B cell (primary cell): ENCODE measurements at regions not wholly inside any gene's neighbourhood (a gene's known extent, or its start where the extent isn't known, plus 50 kb on each side); places are given as distances from the start of the nearest gene placed in this dataset.

Experiments
- ATAC-seq: fragments of 200-7000 bp; cut with Tn5 transposase; one replicate; pipeline ENCODE4 v1.10.0; 2021; ENCODE audit warnings: low read depth, mild to moderate bottlenecking, moderate number of reproducible peaks, moderate library complexity
- CTCF ChIA-PET: fragments of 350-600 bp; sonication (Branson Sonifier 250); formaldehyde crosslinking; loops from one replicate; lab custom pipeline; 2021; ENCODE audit warnings: antibody characterized with exemption, inconsistent platforms; lab: Charles Lee
- POLR2A ChIA-PET: fragments of 350-600 bp; sonication (Branson Sonifier 250); formaldehyde crosslinking; loops from one replicate; lab custom pipeline; 2021; ENCODE audit warnings: antibody characterized with exemption; lab: Charles Lee
- DNase-seq: peaks from one replicate; pipeline ENCODE4 v3.0.0; 2013
- H2AFZ ChIP-seq: 2 replicates; pipeline ENCODE4 v1.6.1; 2012; ENCODE audit warnings: mild to moderate bottlenecking, low read depth, low read length; ENCODE audit not compliant: insufficient read depth, poor library complexity, severe bottlenecking
- H3K27ac ChIP-seq, 2 donors: 1 replicate in 1 of 2; 2 replicates in 1 of 2; pipeline ENCODE4 v1.5.1; 2012 to 2013; ENCODE audit warnings: low read length in 2 of 2, mild to moderate bottlenecking in 2 of 2, moderate library complexity in 1 of 2
- H3K27me3 ChIP-seq, 4 experiments: fragments of 200-600 bp in 1 of 4; sonication (generic) in 1 of 4; replicated peaks in 1 of 4; 1 replicate in 2 of 4; 2 replicates in 2 of 4; pipeline versions ENCODE4 v1.6.1 to v1.7.0; 2013 to 2016; ENCODE audit warnings: low read length in 3 of 4, mild to moderate bottlenecking in 2 of 4, mixed read lengths in 1 of 4, moderate library complexity in 1 of 4; ENCODE audit not compliant: insufficient read depth in 4 of 4, control insufficient read depth in 3 of 4; ENCODE audit errors: control extremely low read depth in 1 of 4
- H3K36me3 ChIP-seq, 2 experiments: replicated peaks in 1 of 2; 1 replicate in 1 of 2; 2 replicates in 1 of 2; pipeline versions ENCODE4 v1.6.1 to v1.7.1; 2013; ENCODE audit warnings: low read length in 1 of 2; ENCODE audit not compliant: insufficient read depth in 2 of 2, control insufficient read depth in 1 of 2; ENCODE audit errors: control extremely low read depth in 1 of 2, extremely low read depth in 1 of 2
- H3K4me1 ChIP-seq, 2 donors: fragments of 200-600 bp in 1 of 2; sonication (generic) in 1 of 2; 1 replicate in 1 of 2; 2 replicates in 1 of 2; pipeline versions ENCODE4 v1.5.1 to v1.6.1; 2013 to 2017; ENCODE audit warnings: low read length in 2 of 2; ENCODE audit not compliant: control insufficient read depth in 2 of 2, insufficient read depth in 2 of 2
- H3K4me2 ChIP-seq: replicated peaks from 2 replicates; pipeline ENCODE3; 2012; ENCODE audit warnings: mild to moderate bottlenecking, low read depth, low read length; ENCODE audit not compliant: poor library complexity, severe bottlenecking
- H3K4me3 ChIP-seq, 5 experiments: fragments of 200-600 bp in 1 of 5; sonication (generic) in 1 of 5; 1 replicate in 3 of 5; 2 replicates in 2 of 5; pipeline versions ENCODE4 v1.5.1 to v1.7.0; 2011 to 2016; ENCODE audit warnings: low read length in 4 of 5, mild to moderate bottlenecking in 4 of 5, low read depth in 2 of 5, control low read depth in 1 of 5, moderate library complexity in 1 of 5; ENCODE audit not compliant: insufficient read depth in 1 of 5; ENCODE audit errors: control extremely low read depth in 1 of 5, extremely low read depth in 1 of 5
- H3K79me2 ChIP-seq: fragments of 200-600 bp; sonication (generic); one replicate; pipeline ENCODE4 v1.6.0; 2016; ENCODE audit warnings: low read length; ENCODE audit not compliant: control insufficient read depth, insufficient read depth
- H3K9ac ChIP-seq: fragments of 200-600 bp; sonication (generic); 2 replicates; pipeline ENCODE4 v1.6.1; 2017; ENCODE audit warnings: mild to moderate bottlenecking, low read length, moderate library complexity
- H3K9me3 ChIP-seq, 3 donors: one replicate each; pipeline versions ENCODE4 v1.6.1 to v1.7.1; 2013; ENCODE audit warnings: low read length in 2 of 3; ENCODE audit not compliant: control insufficient read depth in 2 of 3, insufficient read depth in 1 of 3; ENCODE audit errors: control extremely low read depth in 1 of 3
- H4K20me1 ChIP-seq: 2 replicates; pipeline ENCODE4 v1.6.0; 2012; ENCODE audit warnings: mild to moderate bottlenecking, low read length; ENCODE audit not compliant: insufficient read depth, control insufficient read depth, poor library complexity, severe bottlenecking
- H3K27ac Mint-ChIP-seq: one replicate; pipeline ENCODE4 v1.8.0; 2021; ENCODE audit warnings: mixed read lengths
- H3K27me3 Mint-ChIP-seq: one replicate; pipeline ENCODE4 v1.8.0; 2021; ENCODE audit warnings: mixed read lengths
- H3K4me1 Mint-ChIP-seq: one replicate; pipeline ENCODE4 v1.8.0; 2021; ENCODE audit warnings: mixed read lengths
- H3K4me3 Mint-ChIP-seq: one replicate; pipeline ENCODE4 v1.8.0; 2021; ENCODE audit warnings: mixed read lengths
- H3K9me3 Mint-ChIP-seq: one replicate; pipeline ENCODE4 v1.8.0; 2022; ENCODE audit warnings: mixed read lengths; ENCODE audit not compliant: insufficient read depth
- CTCF ChIP-seq: fragments of 200-600 bp; IDR thresholded peaks from one replicate; pipeline ENCODE4 v1.8.0; 2022; ENCODE audit warnings: antibody characterized with exemption, mild to moderate bottlenecking
- EZH2 ChIP-seq: IDR thresholded peaks from 2 replicates; pipeline ENCODE4 v1.6.1; 2012; ENCODE audit warnings: borderline replicate concordance, low read depth, mild to moderate bottlenecking, moderate library complexity, low read length; ENCODE audit not compliant: insufficient read depth, poor library complexity, severe bottlenecking
- WGBS: methylation state at CpG from one replicate; pipeline ENCODE4 v1.1.5; 2013; ENCODE audit warnings: missing lambda C conversion rate; ENCODE audit not compliant: insufficient coverage; 5-methylcytosine and 5-hydroxymethylcytosine counted together
- intact Hi-C: fragments of 100-400 bp; cut with micrococcal nuclease; formaldehyde crosslinking; loops from one replicate; pipeline ENCODE4 v1.10.0; 2022

GRCh38 chr12:131353826-131354225 is 357.1 kb upstream of the SFSWAP start:
- intact Hi-C loops: no loop called here
- Histone ChIP-seq H2AFZ (no peak overlapping the region), H3K4me1 (no peaks in the 10 kb centered on the region), H3K9me3 (peaks cover 0 to 14% (median 0%) of the 10 kb centered on the region in 3 donors), H4K20me1 (no peaks in the 10 kb centered on the region), H3K4me2 (no peak overlapping the region), H3K79me2 (no peaks in the 10 kb centered on the region), H3K9ac (no peak overlapping the region), H3K4me3 (no peak overlapping the region), H3K27ac (no peak overlapping the region), H3K36me3 (no peaks in the 10 kb centered on the region), H3K27me3 (peaks cover 0 to 3% (median 0%) of the 10 kb centered on the region in 4 experiments)
- H3K4me3 Mint-ChIP-seq: no peak overlapping the region
- no peaks in the 10 kb centered on the region for H3K4me1 Mint-ChIP-seq
- no peak for TF ChIP-seq CTCF
- TF ChIP-seq EZH2: no peak
- WGBS: 33% methylated on average over 4 of the region's 6 CpGs
- POLR2A ChIA-PET: no interaction called here
- H3K27ac Mint-ChIP-seq: no peak overlapping the region
- ATAC-seq: no peak
- H3K27me3 Mint-ChIP-seq: peaks cover 56% of the 10 kb centered on the region
- CTCF ChIA-PET: no interaction called here
- peaks cover 3% of the 10 kb centered on the region for H3K9me3 Mint-ChIP-seq
- DNase-seq: no peak

GRCh38 chr12:131355361-131356245 is 355.3 kb upstream of the SFSWAP start:
- Histone ChIP-seq H3K4me2 (no peak overlapping the region), H3K27me3 (peaks cover 0 to 3% (median 0%) of the 10 kb centered on the region in 4 experiments), H2AFZ (no peak overlapping the region), H3K9ac (no peak overlapping the region), H3K27ac (no peak overlapping the region), H4K20me1 (no peaks in the 10 kb centered on the region), H3K36me3 (no peaks in the 10 kb centered on the region), H3K4me3 (no peak overlapping the region), H3K79me2 (no peaks in the 10 kb centered on the region), H3K9me3 (peaks cover 0 to 14% (median 0%) of the 10 kb centered on the region in 3 donors), H3K4me1 (no peaks in the 10 kb centered on the region)
- Mint-ChIP-seq H3K4me3 (no peak overlapping the region), H3K27me3 (peaks cover 41% of the 10 kb centered on the region), H3K4me1 (no peaks in the 10 kb centered on the region), H3K27ac (no peak overlapping the region), H3K9me3 (peaks cover 3% of the 10 kb centered on the region)
- intact Hi-C loops: no loop called here
- WGBS: 97% methylated on average over 23 of the region's 29 CpGs
- DNase-seq: no peak
- ChIA-PET CTCF (no interaction called here), POLR2A (no interaction called here)
- no peak for ATAC-seq
- TF ChIP-seq CTCF (no peak), EZH2 (no peak)
